ENCODE measurements at regions not wholly inside any gene's neighbourhood (a gene's known extent, or its start where the extent isn't known, plus 50 kb on each side); places are given as distances from the start of the nearest gene placed in this dataset.
"Not testable (repeated sequence)": the region's sequence is repeated elsewhere in the genome, so short reads cannot be mapped to it uniquely, and the experiment has no call there.

- no peak for DNase-seq
These were observed 815.5 kb downstream of the EPHA4 start for GRCh38 chr2:220756653-220757052.

DNA sequence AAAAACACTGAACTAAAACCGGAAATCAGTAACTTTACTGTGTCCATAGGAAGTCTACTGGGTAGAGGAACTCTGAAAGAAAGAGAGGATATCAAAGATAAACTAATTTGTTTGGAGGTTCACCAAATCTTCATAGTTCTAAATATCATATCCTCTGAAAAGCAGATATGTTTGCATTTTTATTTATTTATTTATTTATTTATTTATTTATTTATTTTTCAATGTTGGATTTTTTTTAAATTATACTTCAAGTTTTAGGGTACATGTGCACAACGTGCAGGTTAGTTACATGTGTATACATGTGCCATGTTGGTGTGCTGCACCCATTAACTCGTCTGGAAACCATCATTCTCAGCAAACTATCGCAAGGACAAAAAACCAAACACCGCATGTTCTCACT, 813.7 kb downstream of the EPHA4 start:
- DNase-seq, result not testable (repeated sequence)

GRCh38 chr2:220764171-220764570, 807.9 kb downstream of the EPHA4 start:
- no peak for DNase-seq

DNA sequence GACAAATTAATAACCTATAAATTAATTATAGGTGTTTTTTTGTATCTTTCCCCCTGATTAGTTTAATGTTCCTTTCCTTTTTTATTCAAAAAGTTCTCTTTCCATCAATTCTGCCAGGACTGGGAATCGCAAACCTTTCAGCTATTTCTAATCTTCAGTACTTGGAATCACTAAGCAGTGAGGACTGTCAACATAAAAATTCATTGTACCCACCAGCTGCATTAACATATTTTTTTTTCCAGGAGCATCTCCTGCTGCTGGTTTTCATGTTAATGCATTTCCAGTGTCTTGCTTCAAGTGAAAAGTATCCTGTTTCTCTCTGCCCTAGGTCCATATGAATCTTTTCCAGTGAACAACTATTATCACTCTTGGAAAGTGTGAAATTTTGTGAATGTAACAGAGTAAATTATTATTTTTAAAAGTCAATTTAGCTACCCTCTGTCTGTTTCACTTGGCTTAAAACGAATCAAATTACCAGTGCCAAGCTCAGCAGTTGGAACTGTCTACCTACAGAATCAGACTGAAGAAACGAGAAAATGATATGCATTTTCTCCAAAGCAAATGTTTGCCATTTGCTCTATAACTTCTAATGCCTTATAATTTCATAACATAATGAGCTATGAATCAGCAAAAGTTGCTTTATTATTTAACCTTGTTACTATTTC, 804.4 kb downstream of the EPHA4 start:
- DNase-seq, result no peak

DNA sequence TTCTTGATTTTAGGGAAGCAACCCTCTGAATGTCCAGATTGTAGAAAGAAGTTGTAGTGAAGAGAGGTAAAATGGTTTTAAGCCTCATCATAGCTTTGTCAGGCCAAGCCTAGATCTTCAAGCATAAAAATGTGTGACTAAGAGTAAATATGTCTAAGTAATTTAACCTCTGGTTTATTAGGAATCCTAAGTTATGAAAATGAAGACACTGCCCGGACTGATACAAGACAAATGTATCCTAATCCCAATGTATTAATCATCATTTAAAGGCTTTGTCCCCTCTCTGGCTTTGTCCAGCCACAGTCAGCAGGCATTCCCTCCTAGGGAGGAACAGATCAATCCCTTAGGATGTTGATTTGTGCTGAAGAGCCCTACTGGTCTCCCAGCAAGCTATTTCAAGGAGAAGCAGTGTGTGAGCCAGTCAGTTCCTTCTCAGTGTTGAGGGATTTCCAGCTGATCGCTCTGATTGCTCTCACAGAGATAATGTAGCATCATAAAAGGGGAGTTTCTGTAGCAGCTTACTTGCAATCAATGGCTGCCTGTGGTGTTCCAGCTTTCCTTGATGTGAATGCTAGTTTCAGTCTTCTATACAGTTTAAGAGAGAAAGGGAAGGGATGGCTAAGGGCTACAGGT, 796.1 kb downstream of the EPHA4 start:
- DNase-seq, result no peak

- not testable (repeated sequence) for DNase-seq
These were observed 793.0 kb downstream of the EPHA4 start for GRCh38 chr2:220779076-220779475.

DNA sequence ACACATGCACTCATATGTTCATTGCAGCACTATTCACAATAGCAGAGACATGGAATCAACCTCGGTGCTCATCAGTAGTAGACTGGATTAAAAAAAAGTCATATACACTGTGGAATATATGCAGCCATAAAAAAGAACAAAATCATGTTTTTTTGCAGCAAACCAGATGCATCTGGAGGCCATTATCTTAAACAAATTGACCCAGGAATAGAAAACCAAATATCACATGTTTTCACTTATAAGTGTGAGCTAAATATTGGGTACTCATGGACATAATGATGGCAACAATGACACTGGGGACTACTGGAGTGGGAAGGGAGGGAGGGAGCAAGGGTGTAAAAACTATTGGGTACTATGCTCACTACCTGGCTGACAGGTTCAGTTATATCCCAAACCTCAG, 792.6 kb downstream of the EPHA4 start:
- DNase-seq, result no peak

DNA sequence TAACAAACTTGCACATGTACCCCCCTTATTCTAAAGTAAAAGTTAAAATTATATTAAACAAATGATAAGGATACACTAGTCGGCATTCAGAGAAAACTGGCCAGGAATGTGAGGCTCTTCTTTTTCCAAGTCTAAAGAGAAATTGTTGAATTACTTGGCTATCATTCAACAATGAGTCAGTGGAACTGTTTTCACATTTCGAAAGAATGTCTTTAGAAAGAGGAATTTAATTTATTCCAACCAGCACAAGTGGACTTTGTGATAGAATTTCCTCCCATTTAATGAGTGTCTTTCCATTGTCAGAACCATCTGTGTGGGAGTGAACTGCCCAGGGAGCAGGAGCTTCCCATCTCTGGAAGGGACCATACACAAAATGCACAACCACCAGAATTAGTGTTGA, 792.2 kb downstream of the EPHA4 start:
- DNase-seq, result no peak

DNA sequence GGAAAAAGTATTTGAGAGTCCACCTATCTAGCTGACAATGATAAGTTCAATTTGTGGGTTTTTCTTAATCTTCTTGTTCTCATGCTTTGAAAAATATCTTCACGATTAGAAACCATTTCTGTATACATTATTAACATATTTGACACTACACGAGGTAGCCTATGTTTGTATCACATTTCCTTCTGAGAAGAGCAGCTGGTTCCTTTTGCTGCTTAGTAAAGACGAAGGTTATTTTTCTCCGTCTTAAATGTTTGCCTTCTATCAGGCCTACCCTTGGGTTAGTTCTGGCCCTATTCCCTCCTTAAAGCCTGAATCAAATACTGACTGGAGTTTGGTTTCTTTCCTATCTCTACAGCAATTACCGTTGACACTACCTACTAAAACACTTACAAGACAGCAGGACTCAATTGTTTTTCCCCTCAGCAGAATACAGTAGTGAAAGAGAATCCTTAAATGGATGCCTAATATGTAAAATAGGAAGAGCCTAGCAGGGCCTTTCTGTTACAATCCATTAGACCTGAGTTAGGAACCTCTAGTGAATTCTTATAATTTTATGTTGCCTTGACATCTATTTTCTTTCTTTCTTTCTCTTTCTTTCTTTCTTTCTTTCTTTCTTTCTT, 790.4 kb downstream of the EPHA4 start:
- no peak for DNase-seq

GRCh38 chr2:220782609-220783113, 789.4 kb downstream of the EPHA4 start:
- DNase-seq, result no peak

- no peak for DNase-seq
These were observed 788.4 kb downstream of the EPHA4 start for GRCh38 chr2:220783671-220784070.

DNA sequence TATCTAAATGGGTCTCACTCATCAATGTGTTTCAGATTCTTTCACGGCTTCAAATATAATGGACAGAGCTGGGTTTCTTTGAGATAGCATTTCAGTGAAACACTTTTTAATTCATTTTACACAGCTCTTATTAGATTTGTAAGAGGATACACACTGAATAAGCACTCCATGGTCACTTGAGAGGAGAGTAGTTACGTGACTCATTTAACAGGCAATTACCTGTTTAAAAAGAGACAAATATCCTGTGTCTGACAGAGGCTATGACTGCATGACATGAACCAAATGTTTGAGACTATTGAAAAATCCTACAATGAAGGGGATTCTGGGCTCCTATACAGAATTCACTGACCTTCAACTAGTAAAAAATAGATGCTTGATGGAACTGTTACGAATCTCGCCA, 786.9 kb downstream of the EPHA4 start:
- no peak for DNase-seq

DNA sequence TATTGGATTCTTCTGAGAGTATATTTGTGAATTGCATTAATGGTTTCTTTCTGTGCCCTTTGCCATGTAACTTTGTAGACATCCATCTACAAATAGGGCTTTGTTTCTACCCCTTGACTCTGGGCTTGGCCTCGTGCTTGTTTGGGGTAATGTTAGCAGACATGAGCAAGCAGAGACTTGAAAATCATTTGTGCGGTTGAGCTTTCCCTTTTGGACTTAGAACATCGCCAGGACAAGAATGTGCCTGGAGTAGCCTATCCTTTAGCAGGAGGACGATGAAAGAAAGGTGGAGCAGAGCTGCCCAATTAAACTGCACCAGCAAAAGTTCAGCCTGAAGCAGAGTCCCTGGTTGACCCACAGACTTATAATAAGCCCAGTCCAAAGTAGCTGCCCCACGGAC, 785.9 kb downstream of the EPHA4 start:
- DNase-seq, result no peak

GRCh38 chr2:220787251-220787650, 784.9 kb downstream of the EPHA4 start:
- no peak for DNase-seq

- no peak for DNase-seq
These were observed 782.1 kb downstream of the EPHA4 start for GRCh38 chr2:220789961-220790360.

DNA sequence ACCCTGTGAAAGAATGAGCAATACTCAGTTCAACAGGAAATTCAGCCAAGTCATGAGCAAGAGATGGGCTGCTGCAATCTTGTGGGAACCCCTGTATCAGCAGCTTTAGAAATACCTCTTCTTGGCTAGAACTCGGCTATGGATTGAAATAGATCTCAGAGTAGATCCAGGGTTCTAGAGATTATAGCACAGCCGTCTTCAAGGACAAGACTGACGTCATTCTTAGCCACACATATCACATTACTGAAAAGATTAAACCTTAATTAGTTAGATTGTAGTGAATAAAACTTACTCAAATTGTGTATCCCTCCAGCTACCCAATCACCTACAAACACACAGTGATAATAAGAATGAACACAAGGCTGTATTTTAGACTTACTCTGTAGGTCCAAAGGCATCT, 776.4 kb downstream of the EPHA4 start:
- DNase-seq, result no peak

DNA sequence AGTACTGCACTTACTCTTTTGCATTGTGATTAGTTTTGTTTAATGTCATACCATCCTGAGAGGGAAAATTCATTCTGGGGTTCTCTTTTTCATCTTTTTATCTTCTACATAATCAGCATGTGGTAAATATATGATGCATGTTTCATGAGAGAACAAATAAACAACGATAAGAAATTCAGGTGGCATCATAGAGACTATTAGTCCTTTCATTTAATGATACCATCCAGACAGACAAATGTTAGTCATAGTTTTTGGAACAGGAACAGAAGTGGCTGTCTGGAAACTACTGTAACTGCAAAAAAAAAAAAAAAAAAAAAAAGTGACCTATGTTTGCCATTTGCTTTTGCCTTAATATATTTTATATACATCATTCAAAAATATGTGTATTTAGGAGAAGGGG, 761.0 kb downstream of the EPHA4 start:
- no peak for DNase-seq

- no peak for DNase-seq
These were observed 760.0 kb downstream of the EPHA4 start for GRCh38 chr2:220811952-220812570.

- DNase-seq, result no peak
These were observed 757.7 kb downstream of the EPHA4 start for GRCh38 chr2:220814441-220814840.

DNA sequence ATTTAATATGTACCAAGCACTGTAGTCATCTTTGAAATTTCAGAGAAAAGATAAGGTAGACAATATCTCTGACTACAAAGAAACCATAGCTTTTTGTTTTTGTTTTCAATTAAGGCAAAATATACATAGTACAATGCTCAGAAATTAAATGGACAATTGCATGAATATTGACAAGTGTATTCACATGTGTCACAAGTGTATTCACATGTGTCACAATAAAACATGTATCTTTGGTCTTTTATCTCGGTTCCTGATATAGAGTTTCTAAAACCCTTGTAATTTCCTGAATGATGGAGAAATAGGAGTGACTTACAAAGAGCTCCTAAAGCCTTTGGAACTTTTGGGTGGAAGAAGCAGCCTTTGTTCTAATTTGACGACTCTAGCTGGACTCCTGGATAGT, 756.4 kb downstream of the EPHA4 start:
- no peak for DNase-seq

GRCh38 chr2:220821683-220822082, 750.4 kb downstream of the EPHA4 start:
- DNase-seq, result no peak

DNA sequence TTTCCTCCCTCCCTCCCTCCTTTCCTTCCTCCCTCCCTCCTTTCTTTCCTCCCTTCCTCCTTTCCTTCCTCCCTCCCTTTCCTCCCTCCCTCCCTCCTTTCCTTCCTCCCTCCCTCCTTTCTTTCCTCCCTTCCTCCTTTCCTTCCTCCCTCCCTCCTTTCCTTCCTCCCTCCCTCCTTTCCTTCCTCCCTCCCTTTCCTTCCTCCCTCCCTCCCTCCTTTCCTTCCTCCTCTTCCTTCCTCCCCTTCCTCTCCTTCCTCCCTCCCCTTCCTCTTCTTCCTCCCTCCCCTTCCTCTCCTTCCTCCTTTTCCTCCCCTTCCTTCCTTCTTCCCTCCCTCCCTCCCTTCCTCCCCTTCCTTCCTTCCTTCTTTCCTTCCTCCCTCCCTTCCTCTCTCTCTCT, 748.5 kb downstream of the EPHA4 start:
- not testable (repeated sequence) for DNase-seq

DNA sequence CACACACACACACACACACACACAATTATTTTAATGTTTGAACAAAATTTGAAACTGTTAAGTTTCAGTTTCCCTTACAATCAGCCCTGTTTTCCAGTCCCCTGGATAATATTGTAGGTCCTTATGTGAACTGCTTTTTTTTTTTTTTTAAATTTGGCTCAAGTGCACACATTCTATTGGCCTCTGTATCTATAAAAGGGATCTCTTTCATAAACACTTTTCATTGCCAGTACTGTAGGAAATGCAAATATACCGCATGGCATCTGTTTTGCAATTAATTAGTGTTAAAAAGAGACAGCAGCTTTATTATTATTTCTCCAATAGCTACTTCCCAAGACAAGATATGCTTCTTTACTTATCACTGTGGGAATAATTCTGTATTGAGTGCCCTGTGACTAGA, 738.7 kb downstream of the EPHA4 start:
- DNase-seq, result no peak

DNA sequence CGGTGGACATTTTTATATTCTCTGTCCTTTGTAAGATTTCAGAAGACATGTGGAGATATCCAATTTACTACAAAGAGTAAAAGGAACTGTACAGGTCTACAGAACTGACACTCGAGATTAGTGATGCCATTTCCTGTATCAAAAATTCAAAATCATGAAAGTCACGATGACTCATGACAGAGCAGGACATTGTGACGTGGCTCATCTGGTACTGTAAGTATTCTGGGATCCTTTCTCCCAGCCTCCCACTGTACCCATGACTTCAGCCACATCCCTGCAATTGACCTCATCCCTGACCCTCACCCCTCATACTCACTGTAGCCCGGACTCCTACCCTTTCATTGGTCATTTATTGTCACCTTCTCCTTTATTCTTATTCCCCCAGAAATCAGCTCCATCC, 736.5 kb downstream of the EPHA4 start:
- no peak for DNase-seq

All from inflammatory macrophage treated with lipopolysaccharide for 1 hour (primary cell).